ENCODE measurements at regions not wholly inside any gene's neighbourhood (a gene's known extent, or its start where the extent isn't known, plus 50 kb on each side); places are given as distances from the start of the nearest gene placed in this dataset.

- no peak for DNase-seq
- intact Hi-C loops (cut with DNase I, micrococcal nuclease) = no loop called here
- H3K4me1 ChIP-seq (ENCODE audit: low read depth) = no peaks in the 10 kb centered on the region
Observed at GRCh38 chr9:124101215-124101968, 89.8 kb downstream of the LHX2 start.

GRCh38 chr9:124101969-124102345 lies 90.4 kb downstream of the LHX2 start:
- Histone ChIP-seq H3K9me3 (no peaks in the 10 kb centered on the region), H3K36me3 (ENCODE audit: low read depth) (no peaks in the 10 kb centered on the region), H3K4me1 (ENCODE audit: low read depth) (no peaks in the 10 kb centered on the region), H3K4me3 (no peak overlapping the region)
- no peak for ATAC-seq
- no peak for TF ChIP-seq CTCF (IDR thresholded peaks at IDR 0.05)
- intact Hi-C loops (cut with DNase I, micrococcal nuclease) = no loop called here
- no peak for DNase-seq

More at GRCh38 chr9:124101215-124101968, 89.8 kb downstream of the LHX2 start:
- no peak for TF ChIP-seq CTCF (IDR thresholded peaks at IDR 0.05)
- Histone ChIP-seq H3K36me3 (ENCODE audit: low read depth) (no peaks in the 10 kb centered on the region), H3K9me3 (no peaks in the 10 kb centered on the region), H3K4me3 (no peak overlapping the region)
- no peak for ATAC-seq

GRCh38 chr9:124102363-124102762 lies 90.8 kb downstream of the LHX2 start:
- TF ChIP-seq CTCF (IDR thresholded peaks at IDR 0.05) = no peak
- no peaks in the 10 kb centered on the region for H3K9me3 ChIP-seq
- ATAC-seq (no peak), DNase-seq (no peak)
- H3K4me1 ChIP-seq (ENCODE audit: low read depth) = no peaks in the 10 kb centered on the region
- H3K4me3 ChIP-seq = no peak overlapping the region
- H3K36me3 ChIP-seq (ENCODE audit: low read depth) = no peaks in the 10 kb centered on the region
- intact Hi-C loops (cut with DNase I, micrococcal nuclease) = no loop called here

- H3K4me3 ChIP-seq = no peak overlapping the region
- TF ChIP-seq CTCF (IDR thresholded peaks at IDR 0.05) = no peak
- H3K4me1 ChIP-seq (ENCODE audit: low read depth) = no peaks in the 10 kb centered on the region
- no peaks in the 10 kb centered on the region for H3K9me3 ChIP-seq
- H3K36me3 ChIP-seq (ENCODE audit: low read depth) = no peaks in the 10 kb centered on the region
- DNase-seq = no peak
- intact Hi-C loops (cut with DNase I, micrococcal nuclease) = no loop called here
- ATAC-seq = no peak
Observed at GRCh38 chr9:124105266-124105665, 93.7 kb downstream of the LHX2 start.

GRCh38 chr9:124108216-124108615 lies 96.6 kb downstream of the LHX2 start:
- no peak overlapping the region for H3K4me3 ChIP-seq
- H3K9me3 ChIP-seq = no peaks in the 10 kb centered on the region
- ATAC-seq (no peak), DNase-seq (no peak)
- no peaks in the 10 kb centered on the region for H3K4me1 ChIP-seq (ENCODE audit: low read depth)
- TF ChIP-seq CTCF (IDR thresholded peaks at IDR 0.05) = no peak
- intact Hi-C loops (cut with DNase I, micrococcal nuclease) = no loop called here
- no peaks in the 10 kb centered on the region for H3K36me3 ChIP-seq (ENCODE audit: low read depth)
